H9 (cell line): ENCODE measurements at regions not wholly inside any gene's neighbourhood (a gene's known extent, or its start where the extent isn't known, plus 50 kb on each side); places are given as distances from the start of the nearest gene placed in this dataset.

Source experiments
- DNase-seq: peaks from one replicate; pipeline ENCODE4 v3.0.0-alpha.2; 2017
- H2AFZ ChIP-seq: one replicate; pipeline ENCODE4 v1.6.1; 2013; ENCODE audit warnings: mild to moderate bottlenecking, low read length, control low read depth, moderate library complexity
- H2AK5ac ChIP-seq: 2 replicates; pipeline ENCODE4 v1.6.1; 2013; ENCODE audit warnings: low read length, control low read depth, mixed read lengths; ENCODE audit not compliant: insufficient read length
- H2BK120ac ChIP-seq: one replicate; pipeline ENCODE4 v1.6.1; 2013; ENCODE audit warnings: low read depth, mild to moderate bottlenecking, low read length, control low read depth, inconsistent platforms; ENCODE audit not compliant: poor library complexity, severe bottlenecking
- H2BK12ac ChIP-seq: 2 replicates; pipeline ENCODE4 v1.6.1; 2013; ENCODE audit warnings: low read length, control low read depth, mixed read lengths, low read depth; ENCODE audit not compliant: insufficient read length
- H2BK15ac ChIP-seq: 2 replicates; pipeline ENCODE4 v1.6.1; 2013; ENCODE audit warnings: low read depth, low read length, control low read depth
- H2BK20ac ChIP-seq: one replicate; pipeline ENCODE4 v1.6.1; 2013; ENCODE audit warnings: low read depth, mild to moderate bottlenecking, low read length, control low read depth, inconsistent platforms; ENCODE audit not compliant: poor library complexity, severe bottlenecking
- H2BK5ac ChIP-seq: 2 replicates; pipeline ENCODE4 v1.6.1; 2013; ENCODE audit warnings: low read length, control low read depth, mixed read lengths; ENCODE audit not compliant: insufficient read length
- H3K14ac ChIP-seq: 2 replicates; pipeline ENCODE4 v1.6.1; 2013; ENCODE audit warnings: low read length, control low read depth; ENCODE audit not compliant: insufficient read depth
- H3K18ac ChIP-seq: 2 replicates; pipeline ENCODE4 v1.6.1; 2013; ENCODE audit warnings: low read depth, mild to moderate bottlenecking, mixed read lengths, low read length, control low read depth; ENCODE audit not compliant: insufficient read length
- H3K23ac ChIP-seq: 2 replicates; pipeline ENCODE4 v1.6.1; 2013; ENCODE audit warnings: low read length, control low read depth, mixed read lengths, low read depth; ENCODE audit not compliant: insufficient read length
- H3K23me2 ChIP-seq: 2 replicates; pipeline ENCODE4 v1.6.1; 2013; ENCODE audit warnings: low read depth, mild to moderate bottlenecking, mixed read lengths, low read length, control low read depth; ENCODE audit not compliant: insufficient read length, poor library complexity, severe bottlenecking
- H3K27ac ChIP-seq: 2 replicates; pipeline ENCODE4 v1.5.1; 2013; ENCODE audit warnings: low read length, control low read depth, mixed read lengths, low read depth; ENCODE audit not compliant: insufficient read length
- H3K27me3 ChIP-seq: 2 replicates; pipeline ENCODE4 v1.6.1; 2013; ENCODE audit warnings: low read length, control low read depth, inconsistent platforms; ENCODE audit not compliant: insufficient read depth
- H3K4ac ChIP-seq: 2 replicates; pipeline ENCODE4 v1.6.1; 2013; ENCODE audit warnings: low read depth, mild to moderate bottlenecking, control low read depth, inconsistent platforms, low read length, moderate library complexity
- H3K4me1 ChIP-seq: 2 replicates; pipeline ENCODE4 v1.6.1; 2013; ENCODE audit warnings: low read length, control low read depth, inconsistent platforms; ENCODE audit not compliant: insufficient read depth
- H3K4me2 ChIP-seq: 2 replicates; pipeline ENCODE4 v1.6.1; 2013; ENCODE audit warnings: low read length, control low read depth, mixed read lengths; ENCODE audit not compliant: insufficient read length, insufficient read depth
- H3K56ac ChIP-seq: 2 replicates; pipeline ENCODE4 v1.6.1; 2013; ENCODE audit warnings: low read depth, mild to moderate bottlenecking, mixed read lengths, low read length, control low read depth; ENCODE audit not compliant: insufficient read length
- H3K79me1 ChIP-seq: 2 replicates; pipeline ENCODE4 v1.6.1; 2013; ENCODE audit warnings: low read depth, mild to moderate bottlenecking, moderate library complexity, low read length, control low read depth, inconsistent platforms; ENCODE audit not compliant: insufficient read depth, poor library complexity, severe bottlenecking
- H3K79me2 ChIP-seq: 2 replicates; pipeline ENCODE4 v1.6.1; 2013; ENCODE audit warnings: low read length, control low read depth, inconsistent platforms; ENCODE audit not compliant: insufficient read depth
- H3K9ac ChIP-seq: 2 replicates; pipeline ENCODE4 v1.6.1; 2013; ENCODE audit warnings: low read length, control low read depth, mixed read lengths; ENCODE audit not compliant: insufficient read length; ENCODE audit errors: extremely low read depth
- H3K9me3 ChIP-seq: one replicate; pipeline ENCODE4 v1.6.1; 2013; ENCODE audit warnings: low read depth, low read length, inconsistent platforms; ENCODE audit not compliant: control insufficient read depth
- H3T11ph ChIP-seq: one replicate; pipeline ENCODE4 v1.6.1; 2013; ENCODE audit warnings: mild to moderate bottlenecking, low read length, control low read depth, inconsistent platforms
- H4K20me1 ChIP-seq: one replicate; pipeline ENCODE4 v1.6.1; 2013; ENCODE audit not compliant: control insufficient read depth, insufficient read length, insufficient read depth
- H4K5ac ChIP-seq: 2 replicates; pipeline ENCODE4 v1.6.1; 2013; ENCODE audit warnings: low read depth, mild to moderate bottlenecking, mixed read lengths, low read length, control low read depth; ENCODE audit not compliant: insufficient read length
- H4K8ac ChIP-seq: replicated peaks from 2 replicates; pipeline ENCODE4 v1.6.1; 2013; ENCODE audit warnings: low read length, control low read depth, mixed read lengths, low read depth; ENCODE audit not compliant: insufficient read length
- H4K91ac ChIP-seq: 2 replicates; pipeline ENCODE4 v1.6.1; 2013; ENCODE audit warnings: low read depth, mild to moderate bottlenecking, moderate library complexity, mixed read lengths, low read length, control low read depth; ENCODE audit not compliant: insufficient read length
- H3K27ac Mint-ChIP-seq, 3 experiments: 2 replicates in 2 of 3; 3 replicates in 1 of 3; pipeline ENCODE4 v1.8.0; 2020 to 2021; ENCODE audit warnings: mixed read lengths in 3 of 3, mild to moderate bottlenecking in 1 of 3, moderate library complexity in 1 of 3
- H3K27me3 Mint-ChIP-seq: 2 replicates; pipeline ENCODE4 v1.8.0; 2021; ENCODE audit warnings: low read depth, mild to moderate bottlenecking, moderate library complexity, mixed read lengths
- H3K36me3 Mint-ChIP-seq, 3 experiments: 2 replicates in 2 of 3; 3 replicates in 1 of 3; pipeline ENCODE4 v1.8.0; 2020 to 2021; ENCODE audit warnings: low read depth in 3 of 3, mixed read lengths in 3 of 3; ENCODE audit not compliant: insufficient read depth in 1 of 3
- H3K4me1 Mint-ChIP-seq, 2 experiments: 2 replicates each; pipeline ENCODE4 v1.8.0; 2020; ENCODE audit warnings: mixed read lengths in 2 of 2
- H3K4me3 Mint-ChIP-seq, 2 experiments: 2 replicates in 1 of 2; 3 replicates in 1 of 2; pipeline ENCODE4 v1.8.0; 2020 to 2021; ENCODE audit warnings: mild to moderate bottlenecking in 2 of 2, mixed read lengths in 2 of 2, moderate library complexity in 1 of 2
- H3K9me3 Mint-ChIP-seq, 2 experiments: 2 replicates in 1 of 2; 3 replicates in 1 of 2; pipeline ENCODE4 v1.8.0; 2020; ENCODE audit warnings: mild to moderate bottlenecking in 2 of 2, mixed read lengths in 2 of 2, moderate library complexity in 1 of 2
- WGBS: extraction: QIAGEN DNeasy Blood & Tissue Kit; methylation state at CpG from one replicate; pipeline ENCODE4 v1.1.7; 2013; ENCODE audit warnings: missing lambda C conversion rate, low lambda C conversion rate, mixed read lengths; ENCODE audit not compliant: insufficient read length; ENCODE audit errors: extremely low coverage; 5-methylcytosine and 5-hydroxymethylcytosine counted together
- TF ChIP-seq, protein P1 (sequence below): fragments of 200-600 bp; sonication (generic); conservative IDR thresholded peaks from 3 replicates; pipeline ENCODE4 v1.8.0; 2021; ENCODE audit warnings: antibody characterized with exemption, mild to moderate bottlenecking

DNA sequence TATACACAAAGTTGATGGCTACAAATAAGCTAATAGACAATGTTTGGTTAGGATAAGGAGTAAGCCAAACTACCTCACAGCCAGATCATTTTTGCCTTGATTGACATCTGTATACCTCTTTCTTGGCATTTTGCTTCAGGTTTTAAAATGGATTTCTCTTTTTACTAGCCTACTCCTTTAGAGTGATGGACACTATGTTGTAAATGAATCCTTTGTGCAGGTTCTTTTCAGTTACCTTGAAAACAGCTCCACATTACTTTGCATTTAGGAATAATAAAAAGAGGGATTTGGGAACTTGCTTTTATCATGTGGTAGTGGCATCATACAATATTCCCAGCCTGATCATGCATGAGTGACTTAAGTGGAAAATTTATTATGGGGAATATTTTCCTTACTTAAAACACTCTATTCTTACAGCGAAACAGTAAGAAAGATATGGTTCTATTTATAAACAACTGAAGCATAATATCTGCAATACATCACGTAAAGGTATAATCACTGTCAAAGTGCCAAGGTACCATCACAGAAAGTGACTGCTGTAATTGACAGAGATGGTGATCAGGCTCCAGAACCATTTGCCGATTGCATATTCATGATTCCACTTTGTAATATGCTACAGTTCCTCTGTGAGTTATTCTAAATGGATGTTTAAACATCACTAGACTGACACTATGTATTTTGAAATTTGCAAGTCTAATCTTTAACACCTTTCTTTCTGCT, 327.0 kb downstream of the DMRTA1 start:
- no peaks in the 10 kb centered on the region for H3K4me1 ChIP-seq
- DNase-seq = no peak
- no peak overlapping the region for H3K27ac Mint-ChIP-seq
- no peaks in the 10 kb centered on the region for H3K27me3 ChIP-seq
- no peak overlapping the region for H2AK5ac ChIP-seq
- H3K23ac ChIP-seq = no peak overlapping the region
- H3K36me3 Mint-ChIP-seq = no peaks in the 10 kb centered on the region
- no peak overlapping the region for H3K56ac ChIP-seq
- H2AFZ ChIP-seq = no peak overlapping the region
- no peak overlapping the region for H2BK15ac ChIP-seq
- H3K4me3 Mint-ChIP-seq = no peak overlapping the region
- H2BK5ac ChIP-seq = no peak overlapping the region
- H3K4ac ChIP-seq = no peak overlapping the region
- TF ChIP-seq, protein P1, sequence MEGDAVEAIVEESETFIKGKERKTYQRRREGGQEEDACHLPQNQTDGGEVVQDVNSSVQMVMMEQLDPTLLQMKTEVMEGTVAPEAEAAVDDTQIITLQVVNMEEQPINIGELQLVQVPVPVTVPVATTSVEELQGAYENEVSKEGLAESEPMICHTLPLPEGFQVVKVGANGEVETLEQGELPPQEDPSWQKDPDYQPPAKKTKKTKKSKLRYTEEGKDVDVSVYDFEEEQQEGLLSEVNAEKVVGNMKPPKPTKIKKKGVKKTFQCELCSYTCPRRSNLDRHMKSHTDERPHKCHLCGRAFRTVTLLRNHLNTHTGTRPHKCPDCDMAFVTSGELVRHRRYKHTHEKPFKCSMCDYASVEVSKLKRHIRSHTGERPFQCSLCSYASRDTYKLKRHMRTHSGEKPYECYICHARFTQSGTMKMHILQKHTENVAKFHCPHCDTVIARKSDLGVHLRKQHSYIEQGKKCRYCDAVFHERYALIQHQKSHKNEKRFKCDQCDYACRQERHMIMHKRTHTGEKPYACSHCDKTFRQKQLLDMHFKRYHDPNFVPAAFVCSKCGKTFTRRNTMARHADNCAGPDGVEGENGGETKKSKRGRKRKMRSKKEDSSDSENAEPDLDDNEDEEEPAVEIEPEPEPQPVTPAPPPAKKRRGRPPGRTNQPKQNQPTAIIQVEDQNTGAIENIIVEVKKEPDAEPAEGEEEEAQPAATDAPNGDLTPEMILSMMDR = no peak
- no peaks in the 10 kb centered on the region for H4K20me1 ChIP-seq
- no CpG with 5 or more reads among the region's 3 CpGs for WGBS
- H2BK20ac ChIP-seq = no peak overlapping the region
- H2BK12ac ChIP-seq = no peak overlapping the region
- no peak overlapping the region for H3K14ac ChIP-seq
- no peak overlapping the region for H3K4me2 ChIP-seq
- peaks cover 20% of the 10 kb centered on the region in 2 experiments; a peak in 3 of 4 replicates for H3K4me1 Mint-ChIP-seq
- H4K5ac ChIP-seq = no peak overlapping the region
- H3K27ac ChIP-seq = no peak overlapping the region
- H3K23me2 ChIP-seq = no peaks in the 10 kb centered on the region
- H3K9me3 ChIP-seq = no peaks in the 10 kb centered on the region
- H3T11ph ChIP-seq = no peak overlapping the region
- no peak overlapping the region for H4K8ac ChIP-seq
- H3K79me1 ChIP-seq = no peaks in the 10 kb centered on the region
- no peak overlapping the region for H4K91ac ChIP-seq
- H2BK120ac ChIP-seq = no peak overlapping the region
- H3K27me3 Mint-ChIP-seq = no peaks in the 10 kb centered on the region
- H3K9ac ChIP-seq = no peak overlapping the region
- H3K18ac ChIP-seq = no peak overlapping the region
- no peaks in the 10 kb centered on the region for H3K9me3 Mint-ChIP-seq
- H3K79me2 ChIP-seq = no peaks in the 10 kb centered on the region
